ENCODE measurements at regions not wholly inside any gene's neighbourhood (a gene's known extent, or its start where the extent isn't known, plus 50 kb on each side); places are given as distances from the start of the nearest gene placed in this dataset.

- in situ Hi-C loops (cut with HindIII; ENCODE audit: low pct_unique_long_range_greater_than_20kb, low sequenced_read_pairs): no loop called here
- DNase-seq (ENCODE audit: low read depth): no peak
Measured at GRCh38 chr18:40032076-40032475, 1923.0 kb upstream of the PIK3C3 start.

DNA sequence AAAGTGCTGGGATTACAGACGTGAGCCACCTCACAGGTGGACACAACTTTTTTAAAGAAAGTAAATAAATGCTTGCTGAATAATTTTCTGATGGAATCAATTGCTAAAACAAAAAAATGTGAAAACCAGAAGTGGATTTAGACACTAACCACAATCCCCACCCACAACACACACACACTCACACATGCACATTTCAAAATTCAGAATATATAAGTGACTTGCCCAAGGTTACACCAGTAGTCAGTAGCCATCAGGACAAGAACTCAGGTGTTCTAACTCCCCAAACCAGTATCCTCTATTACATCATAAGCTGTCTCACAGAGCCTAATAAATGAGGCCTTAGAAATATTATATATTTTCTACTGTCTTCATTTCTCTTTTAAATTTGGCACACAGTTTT lies 1923.6 kb upstream of the PIK3C3 start:
- no peak for DNase-seq (ENCODE audit: low read depth)
- in situ Hi-C loops (cut with HindIII; ENCODE audit: low pct_unique_long_range_greater_than_20kb, low sequenced_read_pairs): no loop called here

DNA sequence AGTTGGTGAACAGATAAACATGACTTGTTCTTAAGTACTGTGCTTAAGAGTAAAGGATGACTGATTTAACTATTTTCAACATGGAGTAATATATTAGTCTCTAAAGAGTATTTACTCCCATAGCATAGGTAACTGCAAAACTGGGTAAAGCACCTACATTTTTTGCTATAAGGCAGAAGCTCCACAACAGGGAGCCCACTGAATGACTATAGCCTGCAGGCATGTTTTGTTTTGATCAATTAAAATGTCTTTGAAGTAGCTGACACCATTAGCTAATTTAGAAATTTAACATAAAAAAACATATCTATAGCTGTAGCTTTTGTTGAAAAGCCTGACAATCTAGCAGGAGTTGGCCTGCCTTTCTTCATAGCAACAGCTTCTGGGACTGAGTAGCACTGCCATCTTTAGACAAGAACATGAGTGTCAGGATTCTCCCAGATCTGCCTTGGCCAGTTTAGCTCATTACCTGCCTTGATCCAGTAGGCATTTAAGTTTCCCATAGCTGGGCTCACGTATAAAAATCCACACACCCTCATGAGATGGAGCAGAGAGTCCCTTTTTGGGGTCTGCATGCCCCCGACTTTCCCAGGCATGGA lies 1935.1 kb upstream of the PIK3C3 start:
- in situ Hi-C loops (cut with HindIII; ENCODE audit: low pct_unique_long_range_greater_than_20kb, low sequenced_read_pairs): no loop called here

DNA sequence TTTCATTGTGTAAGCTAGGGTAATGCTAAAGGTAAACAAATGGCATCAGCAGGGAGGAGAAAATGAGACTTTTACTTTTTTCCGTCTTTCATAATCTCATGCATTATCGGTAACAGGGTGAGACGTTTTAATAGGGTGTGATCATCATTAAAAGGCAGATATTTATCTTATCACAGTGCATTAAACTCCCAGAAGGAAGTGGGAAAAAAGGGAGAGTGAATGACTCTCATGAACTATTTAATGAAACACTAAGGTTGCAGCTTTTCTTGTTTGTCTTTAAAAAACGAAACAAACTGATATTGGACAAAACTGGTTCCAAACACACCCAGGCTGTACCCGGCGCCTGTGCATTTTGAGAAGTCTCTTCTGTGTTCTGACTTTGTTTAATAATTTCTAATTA lies 1936.8 kb upstream of the PIK3C3 start:
- DNase-seq (ENCODE audit: low read depth): no peak
- in situ Hi-C loops (cut with HindIII; ENCODE audit: low pct_unique_long_range_greater_than_20kb, low sequenced_read_pairs): no loop called here

More for the DNA sequence above, 1935.1 kb upstream of the PIK3C3 start:
- DNase-seq (ENCODE audit: low read depth): no peak

- in situ Hi-C loops (cut with HindIII; ENCODE audit: low pct_unique_long_range_greater_than_20kb, low sequenced_read_pairs): no loop called here
- DNase-seq (ENCODE audit: low read depth): no peak
Measured at GRCh38 chr18:40017021-40017420, 1938.0 kb upstream of the PIK3C3 start.

GRCh38 chr18:40016405-40016804 lies 1938.6 kb upstream of the PIK3C3 start:
- in situ Hi-C loops (cut with HindIII; ENCODE audit: low pct_unique_long_range_greater_than_20kb, low sequenced_read_pairs): no loop called here
- DNase-seq (ENCODE audit: low read depth): no peak

GRCh38 chr18:40013001-40013609 lies 1941.9 kb upstream of the PIK3C3 start:
- in situ Hi-C loops (cut with HindIII; ENCODE audit: low pct_unique_long_range_greater_than_20kb, low sequenced_read_pairs): no loop called here
- no peak for DNase-seq (ENCODE audit: low read depth)

DNA sequence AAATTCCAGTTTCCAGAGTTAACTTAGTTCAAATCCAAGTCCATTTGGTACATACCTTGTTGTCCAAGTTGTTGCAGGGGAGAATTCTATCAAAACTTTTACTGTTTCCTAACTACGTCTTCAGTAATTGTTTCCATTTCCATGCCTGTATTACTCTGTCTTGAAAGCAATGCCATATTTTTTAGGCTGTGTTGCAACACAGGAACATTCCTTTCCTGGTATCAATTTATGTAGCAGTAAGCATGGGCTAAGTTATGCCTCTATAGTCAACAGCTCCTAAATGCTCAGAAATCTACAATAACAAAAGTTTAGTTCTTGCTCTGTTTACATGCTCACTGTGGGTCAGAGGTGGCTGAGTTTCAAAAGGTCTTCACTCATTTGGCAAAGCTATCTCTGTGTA lies 1943.8 kb upstream of the PIK3C3 start:
- in situ Hi-C loops (cut with HindIII; ENCODE audit: low pct_unique_long_range_greater_than_20kb, low sequenced_read_pairs): no loop called here
- DNase-seq (ENCODE audit: low read depth): no peak

- in situ Hi-C loops (cut with HindIII; ENCODE audit: low pct_unique_long_range_greater_than_20kb, low sequenced_read_pairs): no loop called here
- no peak for DNase-seq (ENCODE audit: low read depth)
Measured at GRCh38 chr18:40006634-40007033, 1948.4 kb upstream of the PIK3C3 start.

DNA sequence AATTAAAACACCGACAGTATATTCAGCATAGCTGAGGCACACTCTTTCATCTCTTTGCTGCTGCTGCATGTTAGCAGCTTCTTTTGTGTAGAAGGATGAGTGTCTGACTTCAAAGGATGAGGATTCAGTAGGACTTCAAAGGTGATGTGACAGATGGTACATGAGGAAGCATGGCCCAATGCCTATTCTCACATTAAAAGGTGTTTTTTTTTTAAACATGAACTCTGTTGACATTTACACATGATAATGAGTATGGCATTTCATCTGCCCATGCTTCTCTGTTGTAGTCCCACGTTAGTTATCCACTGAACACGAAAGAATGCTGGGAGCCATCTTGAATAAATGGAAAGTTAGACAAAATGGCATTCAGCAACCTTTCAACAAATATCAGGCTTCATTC lies 1950.8 kb upstream of the PIK3C3 start:
- in situ Hi-C loops (cut with HindIII; ENCODE audit: low pct_unique_long_range_greater_than_20kb, low sequenced_read_pairs): no loop called here
- no peak for DNase-seq (ENCODE audit: low read depth)

- DNase-seq (ENCODE audit: low read depth): no peak
- in situ Hi-C loops (cut with HindIII; ENCODE audit: low pct_unique_long_range_greater_than_20kb, low sequenced_read_pairs): no loop called here
Measured at GRCh38 chr18:39998317-39998716, 1956.7 kb upstream of the PIK3C3 start.

GRCh38 chr18:39994498-39994897 lies 1960.5 kb upstream of the PIK3C3 start:
- in situ Hi-C loops (cut with HindIII; ENCODE audit: low pct_unique_long_range_greater_than_20kb, low sequenced_read_pairs): no loop called here
- DNase-seq (ENCODE audit: low read depth): no peak

DNA sequence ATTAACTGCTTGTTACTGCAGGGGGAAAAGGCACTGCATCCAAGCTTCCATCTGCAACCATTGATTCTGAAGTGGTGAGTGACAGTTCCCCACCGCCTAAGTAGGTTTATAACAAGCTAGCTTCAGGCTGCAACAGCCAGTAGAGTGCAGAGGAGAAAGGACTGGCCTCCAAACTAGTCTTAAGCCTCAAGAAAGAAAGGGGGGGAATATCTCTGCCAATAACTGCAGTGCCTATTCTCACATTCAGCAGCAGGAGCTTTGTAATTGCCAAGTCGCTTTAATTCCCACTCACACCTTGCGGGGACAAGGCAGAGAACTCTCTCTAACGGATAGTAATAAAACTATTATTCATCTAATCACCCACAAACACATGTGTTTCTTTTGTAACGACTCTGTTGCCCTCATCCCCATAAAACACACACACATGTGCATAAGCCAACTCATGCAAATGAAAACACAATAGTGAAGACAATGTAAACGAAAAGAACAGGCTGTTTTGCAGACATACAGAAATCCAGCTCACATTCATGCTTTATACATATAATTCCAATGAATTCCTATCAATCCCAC lies 1963.3 kb upstream of the PIK3C3 start:
- no peak for DNase-seq (ENCODE audit: low read depth)
- in situ Hi-C loops (cut with HindIII; ENCODE audit: low pct_unique_long_range_greater_than_20kb, low sequenced_read_pairs): no loop called here

DNA sequence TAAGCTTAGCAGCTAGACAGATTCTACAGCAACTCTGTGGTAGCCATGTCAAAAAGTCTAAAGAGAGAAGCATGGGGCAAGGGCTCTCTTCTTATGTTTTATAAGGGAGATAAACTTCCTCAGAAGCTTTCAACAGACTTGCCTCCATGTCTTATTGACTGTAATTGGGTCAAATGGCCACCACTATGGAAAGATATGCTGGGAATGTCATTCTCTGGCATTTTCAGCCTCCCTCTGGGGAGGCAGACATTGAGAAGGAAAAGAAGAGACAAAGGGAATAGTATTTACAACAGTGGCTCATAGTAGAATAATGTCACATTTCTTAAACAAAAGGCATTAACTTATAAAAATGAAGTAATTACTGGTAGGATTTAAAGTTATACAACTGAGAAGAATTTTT lies 1964.5 kb upstream of the PIK3C3 start:
- DNase-seq (ENCODE audit: low read depth): no peak
- in situ Hi-C loops (cut with HindIII; ENCODE audit: low pct_unique_long_range_greater_than_20kb, low sequenced_read_pairs): no loop called here

DNA sequence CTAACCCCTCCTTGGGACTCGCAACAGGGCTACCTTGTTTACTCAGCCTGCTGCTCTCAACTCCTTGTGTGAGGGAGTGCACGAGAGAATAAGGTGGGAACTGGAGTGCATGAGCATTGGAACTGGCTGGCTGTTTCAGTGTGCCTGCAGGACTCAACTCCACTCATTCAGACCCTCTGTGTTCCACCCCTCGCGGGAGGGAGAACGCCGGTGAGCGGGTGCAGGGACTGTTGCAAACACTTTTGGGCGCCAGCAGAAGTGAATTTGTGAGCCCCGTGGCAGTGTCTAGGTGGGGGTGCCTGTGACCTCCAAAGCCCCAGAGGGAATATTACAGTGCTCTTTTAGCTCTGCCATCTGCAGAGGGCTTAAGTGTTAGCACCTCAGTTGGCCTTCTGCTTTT lies 1978.3 kb upstream of the PIK3C3 start:
- DNase-seq (ENCODE audit: low read depth): no peak
- in situ Hi-C loops (cut with HindIII; ENCODE audit: low pct_unique_long_range_greater_than_20kb, low sequenced_read_pairs): no loop called here

DNA sequence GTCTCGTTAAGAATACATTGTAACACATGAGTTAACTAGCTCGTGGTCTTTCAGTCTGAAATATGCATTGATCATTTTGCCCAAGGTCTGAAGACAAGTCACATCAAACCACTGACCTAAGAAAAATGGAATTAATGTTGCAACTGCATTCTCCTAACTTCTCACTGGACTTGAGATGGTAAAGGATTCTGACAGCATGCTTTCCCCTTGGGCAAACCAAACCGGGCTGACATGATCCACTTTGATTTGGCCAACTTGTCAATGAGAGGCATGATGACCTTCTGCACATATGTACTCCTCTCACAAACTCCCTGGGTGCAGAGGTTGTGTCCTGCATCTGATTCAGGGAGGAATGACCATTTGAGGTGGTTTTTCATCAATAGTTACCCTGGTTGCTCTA lies 1982.5 kb upstream of the PIK3C3 start:
- no peak for DNase-seq (ENCODE audit: low read depth)
- in situ Hi-C loops (cut with HindIII; ENCODE audit: low pct_unique_long_range_greater_than_20kb, low sequenced_read_pairs): no loop called here

- in situ Hi-C loops (cut with HindIII; ENCODE audit: low pct_unique_long_range_greater_than_20kb, low sequenced_read_pairs): no loop called here
- no peak for DNase-seq (ENCODE audit: low read depth)
Measured at GRCh38 chr18:39969803-39970494, 1985.1 kb upstream of the PIK3C3 start.

DNA sequence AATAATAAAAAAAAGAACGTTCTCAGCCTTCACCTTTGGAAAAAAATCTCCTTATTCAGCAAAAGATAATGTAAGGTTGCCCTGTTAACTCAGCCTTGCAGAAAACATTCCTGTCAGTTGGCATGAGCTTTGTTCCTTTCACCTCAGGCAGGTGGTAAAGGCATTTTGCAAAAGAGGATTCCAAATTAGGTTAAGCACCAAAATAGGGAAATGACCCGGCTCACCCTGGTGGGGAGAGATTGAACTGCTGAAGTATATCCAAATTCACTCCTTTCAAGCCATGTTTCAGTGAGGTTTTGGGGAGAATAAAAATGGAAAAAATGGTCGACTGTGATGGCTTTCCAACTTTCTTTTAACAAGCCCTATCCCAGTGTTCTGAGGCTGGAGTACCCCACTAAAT lies 1988.8 kb upstream of the PIK3C3 start:
- in situ Hi-C loops (cut with HindIII; ENCODE audit: low pct_unique_long_range_greater_than_20kb, low sequenced_read_pairs): no loop called here
- no peak for DNase-seq (ENCODE audit: low read depth)

DNA sequence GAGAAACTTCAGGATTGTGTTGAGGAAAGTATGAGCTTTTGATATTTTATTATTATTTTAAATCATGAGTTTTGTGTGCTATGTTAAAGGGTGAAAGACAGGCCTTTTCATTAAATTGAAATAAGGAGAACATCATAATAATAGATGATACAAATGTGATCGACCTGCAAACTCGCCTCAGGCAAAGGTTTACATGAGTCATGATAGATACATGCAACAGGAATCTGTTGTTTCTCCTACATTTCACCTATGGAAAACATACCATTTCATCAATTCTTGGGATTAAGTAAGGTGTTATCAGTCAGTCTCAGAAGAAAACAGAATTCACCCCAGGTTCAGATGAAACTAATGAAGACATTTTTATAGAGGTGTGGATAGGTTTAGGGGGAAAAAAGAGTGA lies 1992.5 kb upstream of the PIK3C3 start:
- DNase-seq (ENCODE audit: low read depth): no peak
- in situ Hi-C loops (cut with HindIII; ENCODE audit: low pct_unique_long_range_greater_than_20kb, low sequenced_read_pairs): no loop called here

- in situ Hi-C loops (cut with HindIII; ENCODE audit: low pct_unique_long_range_greater_than_20kb, low sequenced_read_pairs): no loop called here
- no peak for DNase-seq (ENCODE audit: low read depth)
Measured at GRCh38 chr18:39960550-39960949, 1994.5 kb upstream of the PIK3C3 start.

Measured in Caki2 (cell line).